Ovary (tissue), 7 donors: ENCODE measurements at regions not wholly inside any gene's neighbourhood (a gene's known extent, or its start where the extent isn't known, plus 50 kb on each side); places are given as distances from the start of the nearest gene placed in this dataset.

Source experiments
- DNase-seq, 5 donors: peaks; one replicate each; pipeline ENCODE4 v3.0.0-alpha.2; 2019 to 2020
- H3K27ac ChIP-seq, 2 donors: fragments of 200-600 bp; one replicate each; pipeline versions ENCODE4 v1.5.1 to v1.8.0; 2019 to 2022
- H3K27me3 ChIP-seq: fragments of 200-600 bp; one replicate; pipeline ENCODE4 v1.8.0; 2022
- H3K36me3 ChIP-seq: fragments of 200-600 bp; sonication (generic); one replicate; pipeline ENCODE4 v1.5.1; 2019
- H3K4me1 ChIP-seq: one replicate; pipeline ENCODE4 v1.8.1; 2013; ENCODE audit warnings: mild to moderate bottlenecking, moderate library complexity; ENCODE audit not compliant: insufficient read depth
- H3K4me3 ChIP-seq: fragments of 200-600 bp; sonication (generic); one replicate; pipeline ENCODE4 v1.5.1; 2017
- H3K9me3 ChIP-seq, 2 donors: fragments of 200-600 bp in 1 of 2; sonication (generic) in 1 of 2; one replicate each; pipeline versions ENCODE4 v1.5.1 to v1.8.1; 2013 to 2019; ENCODE audit warnings: mild to moderate bottlenecking in 1 of 2, moderate library complexity in 1 of 2
- EP300 ChIP-seq: sonication (generic); formaldehyde crosslinking; IDR thresholded peaks from one replicate; pipeline ENCODE4 v1.6.1; 2017; ENCODE audit warnings: antibody characterized with exemption
- POLR2A ChIP-seq: fragments of 450-650 bp; IDR thresholded peaks from one replicate; pipeline ENCODE4 v1.6.1; 2017; ENCODE audit warnings: antibody characterized with exemption, mild to moderate bottlenecking, moderate library complexity
- WGBS, 3 donors: extraction: QIAGEN DNeasy Blood & Tissue Kit in 1 of 3; methylation state at CpG; one replicate each; pipeline versions ENCODE4 v1.1.5 to v1.1.7; 2013 to 2017; 5-methylcytosine and 5-hydroxymethylcytosine counted together
- intact Hi-C, 4 donors: fragments of 100-400 bp; cut with DNase I; formaldehyde crosslinking; loops; one replicate each; pipeline versions ENCODE4 v1.11.0 to v1.15.1; 2022 to 2023
- TF ChIP-seq, protein P1 (sequence below), 3 donors: fragments of 450-650 bp in 2 of 3; fragments of 200-600 bp in 1 of 3; IDR thresholded peaks; one replicate each; pipeline versions ENCODE4 v1.5.1 to v1.8.0; 2016 to 2022; ENCODE audit warnings: antibody characterized with exemption in 3 of 3, mild to moderate bottlenecking in 1 of 3
- donor health status: DM: no; HTN: no; CAD: no; lungs with moderate emphysema.
- donor health status: DM: no; HTN: no; CAD: no.
- donor health status: Bipolar disorder and iron deficiency.
- donor health status: DM: no; HTN: no; CAD: no.
- donor health status: DM: yes; HTN: yes; CAD: no.

DNA sequence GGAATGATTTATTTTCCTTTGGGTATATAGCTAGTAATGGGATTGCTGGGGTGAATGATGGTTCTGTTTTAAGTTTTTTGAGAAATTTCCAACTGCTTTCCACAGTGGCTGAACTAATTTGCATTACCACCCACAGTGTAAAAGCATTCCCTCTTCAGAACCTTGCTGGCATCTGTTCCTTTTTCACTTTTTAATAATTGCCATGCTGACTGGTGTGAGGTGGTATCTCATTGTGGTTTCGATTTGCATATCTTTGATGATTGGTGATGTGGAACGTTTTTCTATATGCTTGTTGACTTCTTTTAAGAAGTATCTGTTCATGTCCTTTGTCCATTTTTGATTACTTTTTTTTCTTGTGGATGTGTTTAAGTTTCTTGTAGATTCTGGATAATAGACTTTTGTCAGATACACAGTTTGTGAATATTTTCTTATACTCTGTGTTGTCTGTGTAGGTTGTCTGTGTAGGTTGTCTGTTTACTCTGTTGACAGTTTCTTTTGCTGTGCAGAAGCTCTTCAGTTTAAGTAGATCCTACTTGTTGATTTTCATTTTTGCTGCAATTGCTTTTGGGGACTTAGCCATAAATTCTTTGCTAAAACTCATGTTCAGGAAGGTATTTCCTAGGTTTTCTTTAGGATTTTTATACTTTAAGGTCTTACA, 291.8 kb upstream of the DDI1 start:
- WGBS, 3 donors: 57 to 77% (median 70%) methylated on average over 2 of the region's 2 CpGs
- TF ChIP-seq EP300: no peak

DNA sequence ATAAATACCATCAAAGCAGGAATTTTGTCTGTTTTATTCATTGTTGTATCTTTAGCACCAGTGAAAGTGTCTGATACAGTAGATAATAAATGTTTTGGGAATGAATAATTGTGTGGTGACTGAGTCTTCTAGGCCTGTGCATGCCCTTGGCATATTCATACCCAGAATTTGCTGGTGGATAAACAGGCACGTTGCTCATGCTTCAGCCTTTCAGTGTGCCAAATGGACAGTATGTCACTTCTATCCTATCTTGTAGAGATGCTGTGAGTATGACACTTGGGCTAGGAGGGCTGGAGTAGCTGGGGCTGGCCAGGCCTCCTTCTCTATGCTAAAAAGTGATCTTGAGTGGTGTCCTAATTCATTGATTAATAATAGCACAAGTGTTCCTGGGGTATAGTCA, 287.3 kb upstream of the DDI1 start:
- intact Hi-C loops: no loop called here
- WGBS, 3 donors: 37 to 58% (median 57%) methylated on average over 1 of the region's 1 CpG

More for the DNA sequence above, 291.8 kb upstream of the DDI1 start:
- no peak overlapping the region for H3K27ac ChIP-seq
- peaks cover 0 to 3% of the 10 kb centered on the region in 2 donors for H3K9me3 ChIP-seq
- intact Hi-C loops: no loop called here
- no peaks in the 10 kb centered on the region for H3K27me3 ChIP-seq
- H3K36me3 ChIP-seq: no peaks in the 10 kb centered on the region
- no peaks in the 10 kb centered on the region for H3K4me1 ChIP-seq
- no peak overlapping the region for H3K4me3 ChIP-seq
- no peak for DNase-seq

DNA sequence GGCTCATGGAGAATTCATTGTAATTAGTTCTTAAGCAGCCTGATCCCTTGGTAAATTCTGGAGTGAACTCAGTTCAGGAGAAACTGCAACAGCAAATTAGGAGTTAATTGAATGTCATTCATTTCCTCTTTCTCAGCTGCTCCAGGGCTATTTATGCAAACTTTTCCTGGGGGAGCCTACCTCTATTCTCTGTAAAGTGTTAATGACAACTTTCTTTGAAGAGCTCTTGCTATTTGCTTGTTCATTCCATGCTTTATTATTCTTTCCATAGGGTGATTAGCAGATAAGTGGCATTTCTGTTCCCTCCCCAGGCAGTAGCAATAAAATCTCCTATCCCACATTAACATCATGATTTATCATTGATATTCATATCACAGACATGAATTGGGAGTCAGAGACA, 267.6 kb upstream of the DDI1 start:
- TF ChIP-seq POLR2A: no peak
- TF ChIP-seq EP300: no peak
- Histone ChIP-seq H3K4me3 (no peak overlapping the region), H3K4me1 (peaks cover 4% of the 10 kb centered on the region), H3K27ac (no peak overlapping the region), H3K9me3 (no peaks in the 10 kb centered on the region), H3K36me3 (no peaks in the 10 kb centered on the region), H3K27me3 (no peaks in the 10 kb centered on the region)
- DNase-seq: no peak
- intact Hi-C loops: no loop called here

More for the DNA sequence above, 287.3 kb upstream of the DDI1 start:
- no peak for DNase-seq
- H3K4me1 ChIP-seq: no peaks in the 10 kb centered on the region
- TF ChIP-seq POLR2A (no peak), EP300 (no peak)
- TF ChIP-seq, protein P1, sequence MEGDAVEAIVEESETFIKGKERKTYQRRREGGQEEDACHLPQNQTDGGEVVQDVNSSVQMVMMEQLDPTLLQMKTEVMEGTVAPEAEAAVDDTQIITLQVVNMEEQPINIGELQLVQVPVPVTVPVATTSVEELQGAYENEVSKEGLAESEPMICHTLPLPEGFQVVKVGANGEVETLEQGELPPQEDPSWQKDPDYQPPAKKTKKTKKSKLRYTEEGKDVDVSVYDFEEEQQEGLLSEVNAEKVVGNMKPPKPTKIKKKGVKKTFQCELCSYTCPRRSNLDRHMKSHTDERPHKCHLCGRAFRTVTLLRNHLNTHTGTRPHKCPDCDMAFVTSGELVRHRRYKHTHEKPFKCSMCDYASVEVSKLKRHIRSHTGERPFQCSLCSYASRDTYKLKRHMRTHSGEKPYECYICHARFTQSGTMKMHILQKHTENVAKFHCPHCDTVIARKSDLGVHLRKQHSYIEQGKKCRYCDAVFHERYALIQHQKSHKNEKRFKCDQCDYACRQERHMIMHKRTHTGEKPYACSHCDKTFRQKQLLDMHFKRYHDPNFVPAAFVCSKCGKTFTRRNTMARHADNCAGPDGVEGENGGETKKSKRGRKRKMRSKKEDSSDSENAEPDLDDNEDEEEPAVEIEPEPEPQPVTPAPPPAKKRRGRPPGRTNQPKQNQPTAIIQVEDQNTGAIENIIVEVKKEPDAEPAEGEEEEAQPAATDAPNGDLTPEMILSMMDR (IDR thresholded peaks at IDR 0.05): no peak
- H3K27me3 ChIP-seq: no peaks in the 10 kb centered on the region
- no peak overlapping the region for H3K4me3 ChIP-seq
- H3K9me3 ChIP-seq: peaks cover 0 to 3% of the 10 kb centered on the region in 2 donors
- H3K27ac ChIP-seq: no peak overlapping the region
- H3K36me3 ChIP-seq: no peaks in the 10 kb centered on the region

DNA sequence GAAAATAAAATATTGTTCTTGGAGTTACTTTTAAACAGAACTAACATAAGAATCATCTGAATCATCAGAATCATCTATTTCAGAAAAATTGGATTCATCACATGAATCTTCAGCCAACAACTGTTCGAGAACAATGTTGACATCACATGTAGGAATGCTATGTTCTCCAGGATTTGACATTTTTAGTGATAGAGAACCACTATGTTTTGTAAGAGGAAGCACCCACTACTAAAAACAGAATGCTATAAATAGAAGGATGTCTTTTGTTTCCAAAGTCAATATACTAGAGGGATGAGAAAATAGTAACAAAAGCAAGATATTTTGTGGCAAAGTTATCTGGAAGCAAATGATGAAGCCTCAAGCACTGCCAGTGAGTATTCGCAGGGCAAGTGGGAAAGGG, 263.4 kb upstream of the DDI1 start:
- peaks cover 10% of the 10 kb centered on the region for H3K4me1 ChIP-seq
- H3K9me3 ChIP-seq: no peaks in the 10 kb centered on the region
- TF ChIP-seq, protein P1 (IDR thresholded peaks at IDR 0.05): no peak
- peak; percentile 72 for TF ChIP-seq EP300
- intact Hi-C loops: no loop called here
- H3K36me3 ChIP-seq: no peaks in the 10 kb centered on the region
- DNase-seq: peak in 1 of 5 donors; percentile 15
- no peak overlapping the region for H3K27ac ChIP-seq
- 4 to 9% (median 6%) methylated on average over 2 of the region's 2 CpGs for WGBS, 3 donors
- H3K4me3 ChIP-seq: no peak overlapping the region
- H3K27me3 ChIP-seq: no peaks in the 10 kb centered on the region

DNA sequence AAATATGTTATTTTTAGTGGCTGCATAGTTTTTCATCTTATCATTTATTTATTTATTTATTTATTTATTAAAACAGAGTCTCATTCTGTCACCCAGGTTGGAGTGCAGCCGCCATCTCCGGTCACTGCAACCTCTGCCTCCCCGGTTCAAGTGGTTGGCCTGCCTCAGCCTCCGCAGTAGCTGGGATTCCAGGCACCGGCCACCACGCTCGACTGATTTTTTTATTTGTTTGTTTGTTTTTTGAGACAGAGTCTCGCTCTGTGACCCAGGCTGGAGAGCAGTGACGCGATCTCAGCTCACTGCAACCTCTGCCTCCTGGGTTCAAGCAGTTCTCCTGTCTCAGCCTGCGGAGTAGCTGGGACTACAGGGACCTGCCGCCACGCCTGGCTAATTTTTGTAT, 262.9 kb upstream of the DDI1 start:
- intact Hi-C loops: no loop called here
- DNase-seq: peak; percentile 17 to 37 (median 29)

More for the DNA sequence above, 262.9 kb upstream of the DDI1 start:
- 75 to 83% (median 82%) methylated on average over 13 of the region's 13 CpGs for WGBS, 3 donors
- Histone ChIP-seq H3K27me3 (no peaks in the 10 kb centered on the region), H3K4me1 (peaks cover 10% of the 10 kb centered on the region), H3K4me3 (no peak overlapping the region), H3K9me3 (no peaks in the 10 kb centered on the region), H3K36me3 (no peaks in the 10 kb centered on the region), H3K27ac (no peak overlapping the region)
- TF ChIP-seq EP300 (no peak), POLR2A (no peak)
- TF ChIP-seq, protein P1 (IDR thresholded peaks at IDR 0.05): no peak
